OCI-LY1 (cell line): ENCODE measurements at regions not wholly inside any gene's neighbourhood (a gene's known extent, or its start where the extent isn't known, plus 50 kb on each side); places are given as distances from the start of the nearest gene placed in this dataset.

Source experiments
- CTCF ChIP-seq: fragments of 200-600 bp; sonication (generic), shearing (Covaris generic); IDR thresholded peaks from 2 replicates; pipeline ENCODE4 v1.5.1; 2017; ENCODE audit warnings: mild to moderate bottlenecking, antibody characterized with exemption, low read length, moderate library complexity, mixed read lengths
- EZH2 ChIP-seq: fragments of 200-600 bp; sonication (generic), shearing (Covaris generic); IDR thresholded peaks from 2 replicates; pipeline ENCODE4 v1.8.0; 2017; ENCODE audit warnings: borderline replicate concordance, mixed run types, mild to moderate bottlenecking, antibody characterized with exemption, low read length, moderate library complexity, mixed read lengths

GRCh38 chr7:156493942-156494341, 146.6 kb upstream of the RNF32 start:
- TF ChIP-seq CTCF, result no peak
- TF ChIP-seq EZH2, result no peak
